SK-N-SH (cell line): ENCODE measurements at regions not wholly inside any gene's neighbourhood (a gene's known extent, or its start where the extent isn't known, plus 50 kb on each side); places are given as distances from the start of the nearest gene placed in this dataset.

ENCODE experiments used
- CTCF ChIA-PET: fragments of 300-600, 350-600 bp; formaldehyde crosslinking; extraction: SDS; loops from one replicate; lab custom pipeline; 2021; lab: Yijun Ruan, JAX
- POLR2A ChIA-PET: fragments of 350-600 bp; sonication (Branson Sonifier 250); formaldehyde crosslinking; extraction: SDS; loops from one replicate; lab custom pipeline; 2020; ENCODE audit warnings: antibody characterized with exemption, inconsistent platforms; lab: Yijun Ruan, JAX
- DNase-seq: peaks from one replicate; pipeline ENCODE4 v3.0.0; 2012
- H2AFZ ChIP-seq: fragments of 200-600 bp; sonication (generic); 2 replicates; pipeline ENCODE4 v1.8.1; 2016; ENCODE audit warnings: antibody characterized with exemption, mild to moderate bottlenecking, low read depth
- H3F3A ChIP-seq: fragments of 200-600 bp; sonication (generic); replicated peaks from 2 replicates; pipeline ENCODE3; 2016; ENCODE audit warnings: antibody characterized with exemption, mild to moderate bottlenecking; ENCODE audit not compliant: insufficient read depth
- H3K27ac ChIP-seq, 2 experiments: fragments of 200-500 bp in 1 of 2; fragments of 200-600 bp in 1 of 2; sonication (Bioruptor generic) in 1 of 2; sonication (generic), shearing (Covaris generic) in 1 of 2; 2 replicates each; pipeline versions ENCODE4 v1.5.1 to v1.6.1; 2014 to 2016; ENCODE audit warnings: low read depth in 2 of 2, inconsistent platforms in 1 of 2, low read length in 1 of 2, mild to moderate bottlenecking in 1 of 2, mixed read lengths in 1 of 2
- H3K27me3 ChIP-seq: fragments of 200-600 bp; sonication (generic), shearing (Covaris generic); 2 replicates; pipeline ENCODE4 v1.6.1; 2016; ENCODE audit warnings: mixed run types; ENCODE audit not compliant: insufficient read depth
- H3K36me3 ChIP-seq, 2 experiments: fragments of 200-500 bp in 1 of 2; fragments of 200-600 bp in 1 of 2; sonication (Bioruptor generic) in 1 of 2; sonication (generic) in 1 of 2; replicated peaks in 1 of 2; 2 replicates each; pipeline versions ENCODE3 to v1.5.1; 2014 to 2016; ENCODE audit warnings: low read length in 1 of 2, mild to moderate bottlenecking in 1 of 2; ENCODE audit not compliant: insufficient read depth in 2 of 2, control insufficient read depth in 1 of 2
- H3K4me1 ChIP-seq, 2 experiments: fragments of 200-500 bp in 1 of 2; fragments of 200-600 bp in 1 of 2; sonication (Bioruptor generic) in 1 of 2; sonication (generic), shearing (Covaris generic) in 1 of 2; 2 replicates each; pipeline versions ENCODE4 v1.5.1 to v1.6.1; 2014 to 2016; ENCODE audit warnings: low read depth in 1 of 2, low read length in 1 of 2, mixed run types in 1 of 2; ENCODE audit not compliant: insufficient read depth in 2 of 2, control insufficient read depth in 1 of 2
- H3K4me2 ChIP-seq: fragments of 200-600 bp; sonication (generic), shearing (Covaris generic); 2 replicates; pipeline ENCODE4 v1.6.1; 2017; ENCODE audit warnings: mixed run types
- H3K4me3 ChIP-seq, 2 experiments: fragments of 200-500 bp in 1 of 2; fragments of 200-600 bp in 1 of 2; sonication (Bioruptor generic) in 1 of 2; sonication (generic), shearing (Covaris generic) in 1 of 2; 2 replicates each; pipeline versions ENCODE4 v1.5.1 to v1.8.1; 2014 to 2016; ENCODE audit warnings: low read depth in 2 of 2, inconsistent platforms in 1 of 2, low read length in 1 of 2, mild to moderate bottlenecking in 1 of 2, mixed read lengths in 1 of 2, moderate library complexity in 1 of 2
- H3K79me2 ChIP-seq: fragments of 200-600 bp; sonication (generic); 2 replicates; pipeline ENCODE4 v1.8.1; 2017; ENCODE audit warnings: mild to moderate bottlenecking; ENCODE audit not compliant: insufficient read depth
- H3K9ac ChIP-seq: fragments of 200-600 bp; sonication (generic); 2 replicates; pipeline ENCODE4 v1.6.1; 2017; ENCODE audit warnings: mixed run types
- H3K9me2 ChIP-seq: fragments of 200-600 bp; sonication (generic); 2 replicates; pipeline ENCODE4 v1.6.1; 2017; ENCODE audit warnings: mixed run types
- H3K9me3 ChIP-seq: fragments of 200-600 bp; sonication (generic); 2 replicates; pipeline ENCODE4 v1.6.1; 2017; ENCODE audit warnings: mixed run types, mild to moderate bottlenecking, moderate library complexity
- H4K20me1 ChIP-seq: fragments of 200-600 bp; sonication (generic); 2 replicates; pipeline ENCODE4 v1.6.1; 2017; ENCODE audit warnings: mild to moderate bottlenecking, mixed run types; ENCODE audit not compliant: insufficient read depth
- CHD2 ChIP-seq: fragments of 150-350 bp; IDR thresholded peaks from 2 replicates; pipeline ENCODE4 v1.6.1; 2018; ENCODE audit warnings: low read length; ENCODE audit not compliant: partially characterized antibody
- ELF1 ChIP-seq: IDR thresholded peaks from 2 replicates; pipeline ENCODE4 v1.4.0; 2012
- EZH2phosphoT487 ChIP-seq: fragments of 200-600 bp; sonication (generic); IDR thresholded peaks from 2 replicates; pipeline ENCODE4 v1.6.1; 2017; ENCODE audit warnings: low read depth, mixed run types, mild to moderate bottlenecking, antibody characterized with exemption, moderate library complexity, borderline replicate concordance
- FOSL2 ChIP-seq: IDR thresholded peaks from 2 replicates; pipeline ENCODE4 v1.4.0; 2012; ENCODE audit warnings: low read depth, mild to moderate bottlenecking, moderate library complexity, borderline replicate concordance
- FOXJ3 ChIP-seq: sonication (generic); formaldehyde crosslinking; IDR thresholded peaks from 2 replicates; pipeline ENCODE4 v1.5.1; 2020; ENCODE audit warnings: mild to moderate bottlenecking, missing genetic modification reagents
- FOXM1 ChIP-seq: IDR thresholded peaks from 2 replicates; pipeline ENCODE4 v1.4.0; 2012; ENCODE audit warnings: low read depth, mild to moderate bottlenecking
- IRF3 ChIP-seq: fragments of 150-350 bp; IDR thresholded peaks from 2 replicates; pipeline ENCODE4 v1.6.1; 2016; ENCODE audit warnings: mild to moderate bottlenecking, low read depth, low read length
- MEF2A ChIP-seq: IDR thresholded peaks from 2 replicates; pipeline ENCODE4 v1.4.0; 2012; ENCODE audit warnings: low read depth, borderline replicate concordance
- POLR2AphosphoS5 ChIP-seq: IDR thresholded peaks from 2 replicates; pipeline ENCODE4 v1.6.1; 2012; ENCODE audit warnings: low read depth, low read length
- SIN3A ChIP-seq: IDR thresholded peaks from 2 replicates; pipeline ENCODE4 v1.6.1; 2012; ENCODE audit warnings: low read depth, mild to moderate bottlenecking, low read length, moderate library complexity, borderline replicate concordance
- TAF1 ChIP-seq: IDR thresholded peaks from 2 replicates; pipeline ENCODE4 v1.6.1; 2012; ENCODE audit warnings: low read depth, mild to moderate bottlenecking, low read length, moderate library complexity, borderline replicate concordance
- WGBS: methylation state at CpG from one replicate; pipeline ENCODE4 v1.1.6; 2017; ENCODE audit warnings: low lambda C conversion rate; 5-methylcytosine and 5-hydroxymethylcytosine counted together
- TF ChIP-seq, protein P1 (sequence below): IDR thresholded peaks from 2 replicates; pipeline ENCODE4 v1.6.1; 2012; ENCODE audit warnings: mild to moderate bottlenecking, low read depth, low read length, moderate library complexity

DNA sequence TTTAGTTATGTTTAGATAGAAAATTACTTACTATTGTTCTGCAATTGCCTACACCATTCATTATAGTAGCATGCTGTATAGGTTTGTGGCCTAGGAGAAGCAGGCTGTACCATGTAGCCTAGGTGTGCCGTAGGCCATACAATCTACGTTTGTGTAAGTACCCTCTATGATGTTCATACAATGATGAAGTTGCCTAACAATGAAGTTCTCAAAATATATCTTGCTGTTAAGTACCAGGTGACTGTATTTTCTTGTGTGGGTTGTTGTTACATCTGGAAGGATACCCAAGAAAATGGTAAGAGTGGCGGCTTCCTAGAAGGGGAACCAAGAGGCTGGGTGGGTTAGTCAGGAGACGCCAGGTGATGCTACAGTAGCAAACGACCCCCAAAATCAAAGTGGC lies 88.3 kb upstream of the FOXF1 start:
- Histone ChIP-seq H3K79me2 (no peaks in the 10 kb centered on the region), H3K9me3 (no peaks in the 10 kb centered on the region), H3K36me3 (no peaks in the 10 kb centered on the region), H3K4me1 (no peaks in the 10 kb centered on the region), H2AFZ (no peak overlapping the region), H3K4me2 (no peak overlapping the region), H4K20me1 (no peaks in the 10 kb centered on the region), H3K9me2 (no peaks in the 10 kb centered on the region), H3K4me3 (no peak overlapping the region), H3K9ac (no peak overlapping the region), H3K27me3 (peaks cover 1% of the 10 kb centered on the region; the same call in 1 of the 2 replicates), H3K27ac (no peak overlapping the region), H3F3A (no peaks in the 10 kb centered on the region)
- ChIA-PET CTCF (no interaction called here), POLR2A (no interaction called here)
- TF ChIP-seq EZH2phosphoT487 (no peak), FOSL2 (no peak), FOXJ3 (CRISPR knock-in tag) (no peak), SIN3A (no peak)
- DNase-seq = no peak
- WGBS = 17% methylated on average over 5 of the region's 5 CpGs

DNA sequence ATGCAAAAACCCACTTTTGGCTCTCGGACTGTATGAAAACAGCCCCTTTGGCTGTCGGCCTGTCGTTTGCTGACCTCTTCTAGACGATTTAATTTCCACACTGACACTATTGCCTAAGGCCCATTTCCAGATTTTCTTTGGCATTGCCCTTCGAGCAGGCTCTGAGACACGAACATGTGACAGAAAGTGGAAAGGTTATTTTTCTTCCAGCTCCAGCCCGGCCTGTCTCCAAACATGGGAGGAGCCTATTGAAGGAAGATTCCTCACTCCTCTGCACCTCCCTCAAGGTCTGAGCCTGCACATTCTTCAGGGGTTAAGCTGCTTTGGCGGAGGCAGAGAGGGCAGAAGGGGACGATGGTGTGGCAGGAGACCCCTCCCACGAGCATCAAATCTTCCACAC lies 85.9 kb upstream of the FOXF1 start:
- no peaks in the 10 kb centered on the region for H3K9me3 ChIP-seq
- no peak for TF ChIP-seq TAF1
- TF ChIP-seq FOXJ3 (CRISPR knock-in tag) = no peak
- TF ChIP-seq EZH2phosphoT487 = no peak
- TF ChIP-seq FOXM1 = no peak
- TF ChIP-seq ELF1 = no peak
- TF ChIP-seq POLR2AphosphoS5 = no peak
- TF ChIP-seq MEF2A = no peak
- no peak for TF ChIP-seq CHD2
- TF ChIP-seq IRF3 = no peak
- TF ChIP-seq, protein P1, sequence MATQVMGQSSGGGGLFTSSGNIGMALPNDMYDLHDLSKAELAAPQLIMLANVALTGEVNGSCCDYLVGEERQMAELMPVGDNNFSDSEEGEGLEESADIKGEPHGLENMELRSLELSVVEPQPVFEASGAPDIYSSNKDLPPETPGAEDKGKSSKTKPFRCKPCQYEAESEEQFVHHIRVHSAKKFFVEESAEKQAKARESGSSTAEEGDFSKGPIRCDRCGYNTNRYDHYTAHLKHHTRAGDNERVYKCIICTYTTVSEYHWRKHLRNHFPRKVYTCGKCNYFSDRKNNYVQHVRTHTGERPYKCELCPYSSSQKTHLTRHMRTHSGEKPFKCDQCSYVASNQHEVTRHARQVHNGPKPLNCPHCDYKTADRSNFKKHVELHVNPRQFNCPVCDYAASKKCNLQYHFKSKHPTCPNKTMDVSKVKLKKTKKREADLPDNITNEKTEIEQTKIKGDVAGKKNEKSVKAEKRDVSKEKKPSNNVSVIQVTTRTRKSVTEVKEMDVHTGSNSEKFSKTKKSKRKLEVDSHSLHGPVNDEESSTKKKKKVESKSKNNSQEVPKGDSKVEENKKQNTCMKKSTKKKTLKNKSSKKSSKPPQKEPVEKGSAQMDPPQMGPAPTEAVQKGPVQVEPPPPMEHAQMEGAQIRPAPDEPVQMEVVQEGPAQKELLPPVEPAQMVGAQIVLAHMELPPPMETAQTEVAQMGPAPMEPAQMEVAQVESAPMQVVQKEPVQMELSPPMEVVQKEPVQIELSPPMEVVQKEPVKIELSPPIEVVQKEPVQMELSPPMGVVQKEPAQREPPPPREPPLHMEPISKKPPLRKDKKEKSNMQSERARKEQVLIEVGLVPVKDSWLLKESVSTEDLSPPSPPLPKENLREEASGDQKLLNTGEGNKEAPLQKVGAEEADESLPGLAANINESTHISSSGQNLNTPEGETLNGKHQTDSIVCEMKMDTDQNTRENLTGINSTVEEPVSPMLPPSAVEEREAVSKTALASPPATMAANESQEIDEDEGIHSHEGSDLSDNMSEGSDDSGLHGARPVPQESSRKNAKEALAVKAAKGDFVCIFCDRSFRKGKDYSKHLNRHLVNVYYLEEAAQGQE = no peak
- H3K9ac ChIP-seq = no peak overlapping the region
- H3K79me2 ChIP-seq = no peaks in the 10 kb centered on the region
- DNase-seq = no peak
- no peaks in the 10 kb centered on the region for H4K20me1 ChIP-seq
- CTCF ChIA-PET = no interaction called here
- POLR2A ChIA-PET = no interaction called here
- no peaks in the 10 kb centered on the region for H3K9me2 ChIP-seq
- no peaks in the 10 kb centered on the region; the same call in 1 of the 2 replicates for H3K27me3 ChIP-seq
- no peaks in the 10 kb centered on the region for H3K4me1 ChIP-seq
- H3K27ac ChIP-seq = no peak overlapping the region
- no peak overlapping the region for H3K4me3 ChIP-seq
- H3F3A ChIP-seq = no peaks in the 10 kb centered on the region
- H3K36me3 ChIP-seq = no peaks in the 10 kb centered on the region
- WGBS = 40% methylated on average over 10 of the region's 10 CpGs
- H2AFZ ChIP-seq = no peak overlapping the region
- H3K4me2 ChIP-seq = no peak overlapping the region
